Fibroblast of mammary gland (primary cell): ENCODE measurements at regions not wholly inside any gene's neighbourhood (a gene's known extent, or its start where the extent isn't known, plus 50 kb on each side); places are given as distances from the start of the nearest gene placed in this dataset.

Experiments used
- DNase-seq: peaks from one replicate; pipeline ENCODE4 v3.0.0-alpha.2; 2010; ENCODE audit warnings: low read depth
- H3K4me3 ChIP-seq: 2 replicates; pipeline ENCODE4 v1.5.1; 2011; ENCODE audit warnings: low read depth, mild to moderate bottlenecking, low read length, moderate library complexity; ENCODE audit not compliant: control insufficient read depth
- CTCF ChIP-seq: conservative IDR thresholded peaks from 2 replicates; pipeline ENCODE4 v1.5.1; 2011; ENCODE audit warnings: low read depth, low read length, inconsistent platforms; ENCODE audit not compliant: control insufficient read depth, insufficient read depth

GRCh38 chr11:127217452-127218274 lies 217.1 kb upstream of the KIRREL3 start:
- H3K4me3 ChIP-seq = no peak overlapping the region
- no peak for DNase-seq
- no peak for TF ChIP-seq CTCF

- no peak overlapping the region for H3K4me3 ChIP-seq
- TF ChIP-seq CTCF = no peak
- DNase-seq = no peak
Measured at GRCh38 chr11:127205688-127206217, 205.2 kb upstream of the KIRREL3 start.

- TF ChIP-seq CTCF = no peak
- H3K4me3 ChIP-seq = no peak overlapping the region
- no peak for DNase-seq
Measured at GRCh38 chr11:127203490-127203889, 202.9 kb upstream of the KIRREL3 start.

- TF ChIP-seq CTCF = no peak
- no peak overlapping the region for H3K4me3 ChIP-seq
- DNase-seq = no peak
Measured at GRCh38 chr11:127202105-127202504, 201.5 kb upstream of the KIRREL3 start.

- DNase-seq = no peak
- no peak for TF ChIP-seq CTCF
- no peak overlapping the region for H3K4me3 ChIP-seq
Measured at GRCh38 chr11:127199306-127199801, 198.8 kb upstream of the KIRREL3 start.

GRCh38 chr11:127195501-127196120 lies 195.0 kb upstream of the KIRREL3 start:
- DNase-seq = no peak
- TF ChIP-seq CTCF = no peak
- H3K4me3 ChIP-seq = no peak overlapping the region
